ENCODE measurements at regions not wholly inside any gene's neighbourhood (a gene's known extent, or its start where the extent isn't known, plus 50 kb on each side); places are given as distances from the start of the nearest gene placed in this dataset.

DNA sequence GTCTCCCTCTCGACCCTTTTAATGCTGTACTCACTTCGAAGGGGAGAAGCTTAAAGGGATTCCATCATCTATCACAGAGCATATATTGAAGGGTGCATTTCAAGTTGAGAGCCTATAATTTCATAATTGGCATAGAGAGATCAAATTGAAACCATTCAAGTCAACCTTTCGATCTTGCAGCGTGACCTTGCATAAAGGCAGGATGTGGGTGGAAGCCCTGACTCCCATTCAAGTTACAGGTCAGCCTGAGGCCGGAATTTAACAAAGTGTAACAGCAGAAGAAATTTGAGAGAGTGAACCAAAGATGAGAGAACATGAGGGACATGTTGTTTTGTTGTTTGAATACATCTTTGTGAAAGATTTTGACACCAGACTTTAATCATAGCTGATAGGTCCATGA, 195.3 kb upstream of the TPK1 start:
- no peaks in the 10 kb centered on the region for H3K36me3 ChIP-seq (ENCODE audit: low read length)
- H3K9me3 ChIP-seq (ENCODE audit: insufficient read depth, low read length) = no peaks in the 10 kb centered on the region; the same call in 1 of the 2 replicates

DNA sequence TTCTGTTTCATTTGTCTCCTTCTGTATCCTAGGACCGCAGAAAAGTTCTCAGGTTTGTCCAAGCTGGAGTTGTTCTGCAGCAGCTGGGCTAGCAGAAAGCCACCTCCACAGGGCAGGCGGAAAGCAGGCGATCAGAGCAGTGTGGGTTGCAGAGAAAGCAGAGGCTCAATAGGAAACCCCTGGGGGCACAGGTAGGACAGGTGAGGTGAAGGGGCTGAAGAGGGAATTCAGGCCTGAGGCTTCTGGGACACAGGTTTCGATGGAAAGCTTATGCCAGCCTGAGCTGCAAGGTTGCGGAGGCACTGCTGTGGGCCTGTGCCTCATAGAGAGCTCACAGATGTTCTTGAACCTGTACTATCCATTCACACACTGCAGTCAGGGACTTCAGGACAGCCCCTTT, 194.9 kb upstream of the TPK1 start:
- no peaks in the 10 kb centered on the region for H3F3A ChIP-seq (ENCODE audit: insufficient read depth)
- H3K9ac ChIP-seq (ENCODE audit: low read length) = no peak overlapping the region
- TF ChIP-seq, protein P1, sequence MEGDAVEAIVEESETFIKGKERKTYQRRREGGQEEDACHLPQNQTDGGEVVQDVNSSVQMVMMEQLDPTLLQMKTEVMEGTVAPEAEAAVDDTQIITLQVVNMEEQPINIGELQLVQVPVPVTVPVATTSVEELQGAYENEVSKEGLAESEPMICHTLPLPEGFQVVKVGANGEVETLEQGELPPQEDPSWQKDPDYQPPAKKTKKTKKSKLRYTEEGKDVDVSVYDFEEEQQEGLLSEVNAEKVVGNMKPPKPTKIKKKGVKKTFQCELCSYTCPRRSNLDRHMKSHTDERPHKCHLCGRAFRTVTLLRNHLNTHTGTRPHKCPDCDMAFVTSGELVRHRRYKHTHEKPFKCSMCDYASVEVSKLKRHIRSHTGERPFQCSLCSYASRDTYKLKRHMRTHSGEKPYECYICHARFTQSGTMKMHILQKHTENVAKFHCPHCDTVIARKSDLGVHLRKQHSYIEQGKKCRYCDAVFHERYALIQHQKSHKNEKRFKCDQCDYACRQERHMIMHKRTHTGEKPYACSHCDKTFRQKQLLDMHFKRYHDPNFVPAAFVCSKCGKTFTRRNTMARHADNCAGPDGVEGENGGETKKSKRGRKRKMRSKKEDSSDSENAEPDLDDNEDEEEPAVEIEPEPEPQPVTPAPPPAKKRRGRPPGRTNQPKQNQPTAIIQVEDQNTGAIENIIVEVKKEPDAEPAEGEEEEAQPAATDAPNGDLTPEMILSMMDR (IDR thresholded peaks at IDR 0.05; ENCODE audit: insufficient read depth, low read length, poor library complexity, severe bottlenecking) = no peak
- TF ChIP-seq EZH2phosphoT487 (conservative IDR thresholded peaks at IDR 0.05; ENCODE audit: low read length) = no peak
- no peaks in the 10 kb centered on the region for H3K79me2 ChIP-seq (ENCODE audit: insufficient read depth, low read length)
- H3K9me3 ChIP-seq (ENCODE audit: insufficient read depth, low read length) = no peaks in the 10 kb centered on the region; the same call in 1 of the 2 replicates
- no peaks in the 10 kb centered on the region for H4K20me1 ChIP-seq (ENCODE audit: low read depth, low read length)
- no peak overlapping the region for H3K27ac ChIP-seq (ENCODE audit: low read depth, low read length)
- no peaks in the 10 kb centered on the region for H3K36me3 ChIP-seq (ENCODE audit: low read length)
- no peak overlapping the region for H3K4me3 ChIP-seq (ENCODE audit: insufficient read depth, low read length, poor library complexity, severe bottlenecking)
- H3K27me3 ChIP-seq (ENCODE audit: low read length) = no peaks in the 10 kb centered on the region
- H2AFZ ChIP-seq (ENCODE audit: low read depth, low read length, severe bottlenecking) = no peak overlapping the region
- H3K4me2 ChIP-seq (ENCODE audit: low read depth, low read length, poor library complexity, severe bottlenecking) = no peak overlapping the region
- H3K9me2 ChIP-seq (replicated peaks; ENCODE audit: insufficient read depth, low read length) = no peaks in the 10 kb centered on the region

More for the DNA sequence above, 195.3 kb upstream of the TPK1 start:
- Histone ChIP-seq H3K9me2 (replicated peaks; ENCODE audit: insufficient read depth, low read length) (no peaks in the 10 kb centered on the region), H3K4me2 (ENCODE audit: low read depth, low read length, poor library complexity, severe bottlenecking) (no peak overlapping the region), H2AFZ (ENCODE audit: low read depth, low read length, severe bottlenecking) (no peak overlapping the region), H3K27ac (ENCODE audit: low read depth, low read length) (no peak overlapping the region), H3K4me3 (ENCODE audit: insufficient read depth, low read length, poor library complexity, severe bottlenecking) (no peak overlapping the region), H3K27me3 (ENCODE audit: low read length) (no peaks in the 10 kb centered on the region), H4K20me1 (ENCODE audit: low read depth, low read length) (no peaks in the 10 kb centered on the region), H3K79me2 (ENCODE audit: insufficient read depth, low read length) (no peaks in the 10 kb centered on the region), H3K9ac (ENCODE audit: low read length) (no peak overlapping the region), H3F3A (ENCODE audit: insufficient read depth) (no peaks in the 10 kb centered on the region)
- no peak for TF ChIP-seq EZH2phosphoT487 (conservative IDR thresholded peaks at IDR 0.05; ENCODE audit: low read length)
- TF ChIP-seq, protein P1 (IDR thresholded peaks at IDR 0.05; ENCODE audit: insufficient read depth, low read length, poor library complexity, severe bottlenecking) = no peak

DNA sequence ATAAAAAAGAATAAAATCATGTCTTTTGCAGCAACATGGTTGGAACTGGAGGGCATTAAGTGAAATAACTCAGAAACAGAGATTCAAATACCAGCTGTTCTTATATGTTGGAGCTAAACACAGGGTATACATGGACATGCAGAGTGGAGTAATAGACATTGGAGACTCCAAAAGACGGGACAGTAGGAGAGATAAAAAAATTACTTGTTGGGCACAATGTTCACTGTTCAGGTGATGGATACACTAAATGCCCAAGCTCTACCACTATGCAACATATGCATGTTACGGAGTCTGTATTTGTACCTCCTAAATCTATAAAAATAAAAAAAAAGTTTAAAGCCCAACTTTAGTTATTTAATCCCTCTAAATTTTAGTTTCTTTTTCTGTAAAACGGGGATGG, 184.6 kb upstream of the TPK1 start:
- Histone ChIP-seq H3F3A (ENCODE audit: insufficient read depth) (no peaks in the 10 kb centered on the region), H3K9me3 (ENCODE audit: insufficient read depth, low read length) (no peaks in the 10 kb centered on the region), H3K36me3 (ENCODE audit: low read length) (no peaks in the 10 kb centered on the region), H3K4me3 (ENCODE audit: insufficient read depth, low read length, poor library complexity, severe bottlenecking) (no peak overlapping the region), H3K9ac (ENCODE audit: low read length) (no peak overlapping the region), H2AFZ (ENCODE audit: low read depth, low read length, severe bottlenecking) (no peak overlapping the region), H3K4me2 (ENCODE audit: low read depth, low read length, poor library complexity, severe bottlenecking) (no peak overlapping the region), H3K9me2 (replicated peaks; ENCODE audit: insufficient read depth, low read length) (no peaks in the 10 kb centered on the region), H3K27ac (ENCODE audit: low read depth, low read length) (no peak overlapping the region), H3K27me3 (ENCODE audit: low read length) (no peaks in the 10 kb centered on the region), H4K20me1 (ENCODE audit: low read depth, low read length) (no peaks in the 10 kb centered on the region), H3K79me2 (ENCODE audit: insufficient read depth, low read length) (no peaks in the 10 kb centered on the region)
- TF ChIP-seq, protein P1 (IDR thresholded peaks at IDR 0.05; ENCODE audit: insufficient read depth, low read length, poor library complexity, severe bottlenecking) = no peak
- no peak for TF ChIP-seq EZH2phosphoT487 (conservative IDR thresholded peaks at IDR 0.05; ENCODE audit: low read length)

Measured in SU-DHL-6 (cell line).